ENCODE measurements at regions not wholly inside any gene's neighbourhood (a gene's known extent, or its start where the extent isn't known, plus 50 kb on each side); places are given as distances from the start of the nearest gene placed in this dataset.

DNA sequence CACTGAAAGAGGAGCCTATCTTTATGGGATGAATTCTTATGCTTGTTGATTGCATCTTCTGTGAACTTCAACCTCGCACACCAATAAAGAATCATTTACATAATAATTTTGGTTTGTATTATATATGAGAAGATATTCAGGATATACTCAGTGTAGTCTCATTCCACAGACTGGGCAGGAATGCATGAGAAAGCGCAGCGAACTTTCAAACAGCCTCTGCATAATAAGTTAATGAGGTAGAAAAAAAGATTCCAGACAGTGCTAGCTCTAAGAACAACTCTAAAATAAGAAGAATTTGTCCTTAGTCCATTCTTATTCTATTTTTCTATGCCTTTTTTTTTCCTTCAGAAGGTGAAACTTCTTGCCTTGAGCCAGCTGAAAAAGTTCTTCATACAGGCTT is 224.3 kb upstream of the CTSO start:
- Histone ChIP-seq H3K36me3 (no peaks in the 10 kb centered on the region), H3K4me3 (no peak overlapping the region), H3K27ac (no peak overlapping the region), H3K27me3 (no peaks in the 10 kb centered on the region), H3K9me3 (no peaks in the 10 kb centered on the region), H3K4me1 (no peaks in the 10 kb centered on the region)
- WGBS, 2 donors: 82% methylated on average over 3 of the region's 3 CpGs
- DNase-seq: no peak
- intact Hi-C loops (cut with DNase I): no loop called here
- TF ChIP-seq POLR2AphosphoS5 (IDR thresholded peaks at IDR 0.05) (no peak), EP300 (IDR thresholded peaks at IDR 0.05) (no peak), CTCF (IDR thresholded peaks at IDR 0.05) (no peak), POLR2A (IDR thresholded peaks at IDR 0.05) (no peak)

DNA sequence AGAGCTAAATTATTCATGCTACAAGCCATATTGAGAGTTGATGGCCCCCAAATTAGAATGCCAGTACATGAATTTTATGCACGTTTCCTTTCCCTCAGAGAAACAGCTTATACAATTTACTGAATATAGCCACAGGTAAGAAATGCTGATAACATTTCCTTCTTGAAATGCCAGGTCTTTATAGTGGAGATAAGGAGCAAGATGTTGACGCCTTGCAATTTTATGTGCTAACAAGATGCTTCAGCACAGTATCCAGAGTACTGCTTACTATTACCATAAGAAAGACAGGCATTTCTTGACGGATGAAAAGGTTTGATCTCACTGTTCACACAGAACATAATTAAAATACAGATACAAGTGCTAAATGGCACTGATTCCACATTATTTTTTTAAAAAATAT is 223.2 kb upstream of the CTSO start:
- Histone ChIP-seq H3K27me3 (no peaks in the 10 kb centered on the region), H3K9me3 (no peaks in the 10 kb centered on the region), H3K4me3 (no peak overlapping the region), H3K36me3 (no peaks in the 10 kb centered on the region), H3K4me1 (no peaks in the 10 kb centered on the region), H3K27ac (no peak overlapping the region)
- TF ChIP-seq POLR2AphosphoS5 (IDR thresholded peaks at IDR 0.05): no peak
- no peak for TF ChIP-seq EP300 (IDR thresholded peaks at IDR 0.05)
- no peak for TF ChIP-seq CTCF (IDR thresholded peaks at IDR 0.05)
- no peak for TF ChIP-seq POLR2A (IDR thresholded peaks at IDR 0.05)
- no peak for DNase-seq
- 59 to 80% methylated on average over 3 of the region's 3 CpGs for WGBS, 2 donors
- intact Hi-C loops (cut with DNase I): no loop called here

- Histone ChIP-seq H3K27me3 (no peaks in the 10 kb centered on the region), H3K4me1 (peaks cover 0 to 10% (median 3%) of the 10 kb centered on the region in 4 donors), H3K27ac (no peak overlapping the region), H3K36me3 (no peaks in the 10 kb centered on the region), H3K4me3 (no peak overlapping the region), H3K9me3 (no peaks in the 10 kb centered on the region)
- intact Hi-C loops (cut with DNase I): no loop called here
- WGBS, 2 donors: 78 to 85% methylated on average over 1 of the region's 1 CpG
- TF ChIP-seq POLR2A (IDR thresholded peaks at IDR 0.05): no peak
- TF ChIP-seq POLR2AphosphoS5 (IDR thresholded peaks at IDR 0.05): no peak
- TF ChIP-seq EP300 (IDR thresholded peaks at IDR 0.05): no peak
- no peak for TF ChIP-seq CTCF (IDR thresholded peaks at IDR 0.05)
- DNase-seq: no peak
These were observed 220.3 kb upstream of the CTSO start for GRCh38 chr4:156173937-156174336.

DNA sequence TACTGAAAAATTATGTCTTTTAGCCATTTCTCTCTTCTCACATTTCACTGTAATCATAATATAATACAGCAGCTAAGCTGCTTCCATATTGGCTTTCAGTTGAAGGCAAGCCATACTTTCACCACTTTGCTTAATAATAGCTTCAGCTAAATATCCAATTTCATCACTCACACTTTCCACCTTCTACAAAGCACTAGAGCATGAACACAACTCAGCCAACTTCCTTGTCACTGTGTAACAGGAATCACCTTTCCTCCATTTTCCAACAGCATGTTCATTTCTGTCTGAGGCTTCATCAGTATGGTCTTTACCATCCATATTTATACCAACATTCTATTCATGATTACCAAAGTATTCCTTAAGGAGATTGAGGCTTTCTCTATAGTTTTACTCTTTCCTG is 219.8 kb upstream of the CTSO start:
- Histone ChIP-seq H3K4me1 (peaks cover 0 to 12% (median 4%) of the 10 kb centered on the region in 4 donors), H3K27ac (no peak overlapping the region), H3K9me3 (no peaks in the 10 kb centered on the region), H3K4me3 (no peak overlapping the region), H3K27me3 (no peaks in the 10 kb centered on the region), H3K36me3 (no peaks in the 10 kb centered on the region)
- intact Hi-C loops (cut with DNase I): no loop called here
- no peak for DNase-seq
- TF ChIP-seq CTCF (IDR thresholded peaks at IDR 0.05): no peak
- no peak for TF ChIP-seq EP300 (IDR thresholded peaks at IDR 0.05)

DNA sequence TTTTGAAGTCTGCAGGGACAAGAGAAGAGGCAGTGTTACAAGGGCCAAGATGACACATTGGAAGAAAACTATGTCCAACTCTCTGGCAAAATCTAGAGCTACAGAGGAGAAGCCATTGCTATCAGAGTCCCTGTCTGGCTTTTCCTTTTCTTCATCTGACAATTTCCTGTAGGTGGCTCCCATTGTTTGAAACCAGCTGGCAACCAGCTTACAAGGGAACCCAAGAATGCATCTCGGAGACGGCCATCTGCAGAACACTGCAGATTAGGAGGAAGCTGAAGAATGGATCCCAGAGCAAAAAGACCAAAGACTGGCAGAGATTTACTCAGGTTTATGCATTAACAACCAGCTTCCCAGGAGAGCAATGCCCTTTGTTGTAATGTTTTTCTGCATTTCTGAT is 216.2 kb upstream of the CTSO start:
- no peak overlapping the region for H3K27ac ChIP-seq
- no peak for DNase-seq
- H3K4me1 ChIP-seq: peaks cover 0 to 12% (median 4%) of the 10 kb centered on the region in 4 donors
- intact Hi-C loops (cut with DNase I): loop anchor here (5.0 to 10.0 kb wide), 2 partner anchors 795 to 877 kb away; no protein-coding TSS in a partner anchor
- 84 to 86% methylated on average over 2 of the region's 2 CpGs for WGBS, 2 donors
- TF ChIP-seq POLR2AphosphoS5 (IDR thresholded peaks at IDR 0.05) (no peak), POLR2A (IDR thresholded peaks at IDR 0.05) (no peak), EP300 (IDR thresholded peaks at IDR 0.05) (no peak), CTCF (IDR thresholded peaks at IDR 0.05) (no peak)
- no peaks in the 10 kb centered on the region for H3K9me3 ChIP-seq
- no peaks in the 10 kb centered on the region for H3K36me3 ChIP-seq
- no peak overlapping the region for H3K4me3 ChIP-seq
- H3K27me3 ChIP-seq: no peaks in the 10 kb centered on the region

Measured in sigmoid colon (tissue), 6 donors.